HG03060 (cell line): ENCODE measurements at regions not wholly inside any gene's neighbourhood (a gene's known extent, or its start where the extent isn't known, plus 50 kb on each side); places are given as distances from the start of the nearest gene placed in this dataset.
A peak's percentile ranks its signal among the peaks of the same experiment; 100 is the strongest.
"Not testable (repeated sequence)": the region's sequence is repeated elsewhere in the genome, so short reads cannot be mapped to it uniquely, and the experiment has no call there.

Experiments
- ATAC-seq: cut with Tn5 transposase; IDR thresholded peaks from one replicate; pipeline ENCODE4 v1.9.1; 2021; ENCODE audit warnings: low read depth, moderate number of reproducible peaks; ENCODE audit not compliant: unreplicated experiment

DNA sequence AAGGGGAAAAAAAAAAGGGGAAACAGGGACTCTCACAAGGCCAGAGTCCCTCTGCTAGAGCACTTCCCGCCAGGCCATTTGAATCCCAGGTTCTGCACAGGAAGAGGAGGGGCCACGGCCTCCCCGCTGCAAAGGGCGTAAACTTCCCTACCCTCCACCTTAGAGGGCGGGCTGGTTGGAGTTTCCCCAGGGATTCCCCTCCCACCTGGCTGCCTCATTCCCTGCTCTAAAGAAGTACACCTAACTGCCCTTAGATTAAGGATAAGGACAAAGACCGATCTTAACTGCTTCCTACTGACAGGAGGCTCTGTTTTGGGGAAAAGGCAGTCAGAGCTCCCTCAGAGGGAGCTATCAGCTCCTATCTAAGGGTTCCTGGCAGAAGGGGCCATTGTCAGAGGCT, 102.0 kb upstream of the ARMC3 start:
- no peak for ATAC-seq

GRCh38 chr10:22824984-22825383, 102.9 kb upstream of the ARMC3 start:
- ATAC-seq = no peak

DNA sequence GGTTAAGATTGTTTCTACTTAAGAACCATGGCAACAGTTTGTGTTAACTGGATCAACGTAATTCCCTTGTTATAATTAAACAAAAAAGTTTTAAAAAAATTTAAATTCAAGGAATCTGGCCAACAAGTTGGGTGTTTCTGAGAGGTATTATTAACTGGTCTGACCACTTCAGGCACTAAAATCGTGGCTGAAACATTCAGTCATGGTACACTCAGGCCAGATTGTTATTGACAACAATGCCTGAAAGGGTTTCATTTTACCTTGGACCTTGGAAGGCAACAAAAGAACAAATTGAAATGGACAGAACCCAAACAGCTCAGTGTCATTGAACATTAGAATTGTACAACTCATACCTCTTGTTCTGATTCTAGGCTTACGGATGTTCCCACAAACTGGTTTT, 103.3 kb upstream of the ARMC3 start:
- ATAC-seq = no peak

- no peak for ATAC-seq
Observed at GRCh38 chr10:22823109-22823508, 104.7 kb upstream of the ARMC3 start.

- not testable (repeated sequence) for ATAC-seq
Observed at GRCh38 chr10:22821921-22822320, 105.9 kb upstream of the ARMC3 start.

DNA sequence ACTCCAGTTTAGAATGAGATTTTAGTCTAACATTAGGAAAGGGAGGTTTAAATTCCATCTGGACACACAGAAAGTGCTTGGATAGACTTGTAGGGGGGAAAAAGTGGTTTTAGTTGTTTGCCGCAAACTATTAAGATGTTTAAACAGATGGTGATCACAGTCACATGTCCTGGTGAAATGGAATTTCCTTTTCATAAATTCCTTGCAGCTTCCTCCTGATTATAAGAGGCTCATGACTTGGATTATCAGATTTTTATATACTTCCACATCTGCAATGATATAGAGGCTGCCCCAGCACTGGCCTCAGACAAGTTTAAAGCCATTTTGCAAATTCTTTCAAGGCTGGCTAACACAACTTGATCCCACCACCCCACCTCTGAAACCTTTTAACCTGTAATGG, 106.4 kb upstream of the ARMC3 start:
- ATAC-seq = no peak

DNA sequence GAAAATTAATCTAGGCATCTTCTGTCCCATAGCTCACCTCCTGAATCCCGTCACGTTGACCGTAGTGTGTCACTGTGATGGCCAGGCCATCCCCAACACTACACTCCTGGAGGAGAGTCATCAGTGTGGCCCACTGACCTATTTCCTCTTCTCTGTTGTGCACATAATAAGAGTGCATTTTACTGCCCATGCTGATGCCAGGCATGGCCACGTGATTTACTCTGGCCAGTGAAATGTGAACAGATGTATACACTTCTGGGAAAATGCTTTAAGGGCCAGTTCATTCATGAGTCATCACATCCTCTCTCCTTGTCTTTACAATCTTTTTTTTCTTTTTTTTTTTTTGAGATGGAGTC, 101.9 kb upstream of the PIP4K2A start:
- ATAC-seq = peak; percentile 49

DNA sequence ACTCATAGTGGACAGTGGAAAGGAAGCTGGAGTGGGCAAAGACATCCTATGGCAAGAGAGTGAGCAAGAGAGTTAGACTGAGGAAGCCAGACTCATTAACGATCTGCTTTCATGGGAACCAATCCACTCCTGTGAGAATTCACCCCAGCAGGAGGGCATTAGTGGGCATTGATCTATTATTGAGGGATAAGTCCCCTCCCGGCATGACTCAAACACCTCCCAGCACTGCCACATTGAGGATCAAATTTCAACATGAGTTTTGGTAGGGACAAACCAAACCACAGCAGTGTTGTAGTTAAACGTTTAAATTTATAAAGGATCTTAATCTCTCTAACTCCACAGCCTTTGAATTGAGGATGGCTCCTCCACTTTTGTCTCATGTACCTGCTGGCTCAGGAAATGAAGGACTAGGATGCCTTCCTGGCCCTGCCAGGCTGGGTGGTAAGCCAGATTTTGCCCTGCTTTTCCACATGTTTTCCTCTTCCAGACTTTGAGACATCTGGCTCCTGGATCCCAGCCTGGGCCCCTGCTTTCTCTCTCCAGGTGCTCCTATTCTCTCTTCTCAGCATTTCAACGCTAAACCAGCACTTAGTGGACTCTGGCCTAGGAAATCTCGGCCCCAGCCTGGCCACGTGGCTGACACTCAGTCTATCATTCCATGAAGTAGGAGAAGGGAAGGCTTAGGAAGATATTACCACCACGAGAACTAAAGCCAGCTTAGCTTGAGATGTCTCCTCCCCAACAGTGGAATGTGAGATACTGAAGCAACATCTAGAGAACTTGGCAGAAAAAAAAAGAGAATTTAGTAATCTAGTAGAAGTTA, 96.5 kb upstream of the PIP4K2A start:
- no peak for ATAC-seq

DNA sequence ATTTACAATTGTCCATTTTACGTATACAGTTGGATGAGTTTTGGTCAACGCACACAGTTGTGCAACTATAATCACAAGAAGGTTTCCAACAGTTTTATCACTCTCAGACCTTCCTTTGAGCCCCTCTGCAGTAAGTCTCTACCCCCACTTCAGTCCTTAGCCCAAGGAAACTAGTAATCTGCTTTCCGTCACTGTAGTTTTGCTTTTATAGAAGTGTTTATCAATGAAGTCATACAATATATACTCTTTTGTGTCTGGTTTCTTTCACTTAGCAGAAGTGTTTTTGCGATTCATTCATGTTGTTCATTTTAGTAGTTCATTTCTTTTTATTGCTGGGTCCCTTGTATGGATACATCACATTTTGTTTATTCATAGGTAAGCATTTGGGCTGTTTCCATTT, 92.9 kb upstream of the PIP4K2A start:
- no peak for ATAC-seq

DNA sequence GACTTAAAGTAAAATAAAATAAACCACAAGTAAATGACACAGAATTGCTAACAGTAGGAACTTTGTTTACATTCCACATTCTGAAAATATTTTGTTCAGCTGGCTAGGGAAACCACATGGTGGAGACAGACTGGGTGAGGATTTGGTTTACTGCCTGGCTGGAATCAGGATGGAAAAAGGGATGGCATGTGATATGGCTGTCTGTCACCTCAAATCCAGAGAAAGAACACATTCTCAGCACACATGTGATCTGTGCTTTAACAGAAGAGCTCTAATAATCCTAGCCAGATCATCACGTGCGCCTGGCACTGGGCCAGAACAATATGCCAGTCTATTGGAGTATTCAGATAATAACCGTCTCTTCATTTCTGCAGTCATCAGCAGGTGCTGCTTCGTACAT, 90.9 kb upstream of the PIP4K2A start:
- no peak for ATAC-seq

DNA sequence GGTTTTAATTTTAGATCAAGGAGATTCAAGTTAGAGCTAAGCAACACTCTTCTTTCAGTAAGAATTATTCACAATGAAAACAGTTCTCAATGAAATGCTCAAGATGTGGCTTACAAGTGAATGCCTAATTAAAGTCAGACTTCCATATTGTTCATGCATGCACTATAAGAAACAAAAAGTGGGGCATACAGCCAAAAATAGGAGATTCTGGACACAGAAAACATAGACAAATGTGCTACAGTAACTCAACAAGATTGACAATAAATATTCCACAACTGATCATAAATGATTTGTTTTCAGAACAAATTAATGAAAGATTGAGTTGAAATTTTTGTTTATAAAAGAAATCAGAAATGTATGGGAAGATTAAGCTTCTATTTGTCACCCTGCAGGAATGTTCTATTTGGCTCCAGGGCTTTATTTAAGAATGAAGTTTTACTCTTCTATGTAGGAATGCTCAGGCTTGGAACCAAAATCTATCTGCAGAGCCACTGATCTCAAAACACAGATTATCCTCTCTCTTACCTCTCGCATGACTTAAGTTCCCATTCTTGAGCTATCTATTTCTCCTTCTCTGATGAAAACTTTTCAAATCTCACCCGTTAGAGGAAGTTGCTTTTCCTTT, 89.0 kb upstream of the PIP4K2A start:
- no peak for ATAC-seq

DNA sequence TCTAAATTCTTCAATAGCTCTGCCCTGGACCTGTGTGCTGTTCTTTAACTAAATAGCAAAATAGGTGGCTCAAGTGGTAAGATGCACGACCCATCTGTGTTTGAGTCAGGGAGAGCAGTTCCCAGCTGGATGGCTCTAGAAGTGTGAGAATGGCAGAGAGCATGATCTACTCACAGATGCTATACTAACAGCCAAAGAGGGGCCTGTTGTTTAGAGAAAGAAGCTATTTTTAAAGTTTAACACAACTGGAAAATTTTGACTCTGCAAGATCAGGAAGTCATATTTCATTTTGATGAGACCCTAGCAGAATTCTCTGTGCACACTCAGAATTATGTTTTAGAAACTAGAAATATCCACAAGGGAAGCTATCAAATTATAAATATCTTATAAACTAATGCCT, 87.4 kb upstream of the PIP4K2A start:
- ATAC-seq = no peak

DNA sequence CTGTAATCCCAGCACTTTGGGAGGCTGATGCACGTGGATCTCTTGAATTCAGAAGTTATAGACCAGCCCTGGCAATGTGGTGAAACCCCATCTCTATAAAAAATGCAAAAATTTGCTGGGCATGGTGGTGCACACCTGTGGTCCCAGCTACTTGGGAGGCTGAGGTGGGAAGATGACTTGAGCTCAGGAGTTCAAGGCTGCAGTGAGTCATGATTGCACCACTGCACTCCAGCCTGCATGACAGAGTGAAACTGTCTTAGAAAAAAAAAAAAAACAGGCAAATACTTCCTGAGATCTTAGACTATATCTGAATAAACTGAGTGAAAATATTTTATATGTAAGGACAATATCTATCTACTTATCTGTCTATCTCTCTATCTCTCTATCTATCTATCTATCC, 83.4 kb upstream of the PIP4K2A start:
- ATAC-seq = not testable (repeated sequence)

DNA sequence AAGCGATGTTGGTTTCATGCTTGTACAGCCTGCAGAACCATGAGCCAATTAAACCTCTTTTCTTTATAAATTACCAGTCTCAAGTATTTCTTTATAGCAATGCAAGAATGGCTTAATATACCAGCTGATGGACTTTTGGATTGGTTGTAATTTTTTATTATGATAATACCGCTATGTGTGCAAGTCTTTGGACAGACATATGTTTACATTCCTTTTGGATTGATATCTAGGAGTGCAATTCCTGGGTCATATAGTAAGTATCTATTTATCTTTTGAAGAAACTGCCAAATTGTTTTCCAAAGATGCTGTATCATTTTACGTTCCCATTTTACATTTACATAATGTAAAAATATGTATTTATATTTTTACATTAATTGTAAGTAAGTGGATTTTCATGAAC, 81.2 kb upstream of the PIP4K2A start:
- ATAC-seq = no peak

DNA sequence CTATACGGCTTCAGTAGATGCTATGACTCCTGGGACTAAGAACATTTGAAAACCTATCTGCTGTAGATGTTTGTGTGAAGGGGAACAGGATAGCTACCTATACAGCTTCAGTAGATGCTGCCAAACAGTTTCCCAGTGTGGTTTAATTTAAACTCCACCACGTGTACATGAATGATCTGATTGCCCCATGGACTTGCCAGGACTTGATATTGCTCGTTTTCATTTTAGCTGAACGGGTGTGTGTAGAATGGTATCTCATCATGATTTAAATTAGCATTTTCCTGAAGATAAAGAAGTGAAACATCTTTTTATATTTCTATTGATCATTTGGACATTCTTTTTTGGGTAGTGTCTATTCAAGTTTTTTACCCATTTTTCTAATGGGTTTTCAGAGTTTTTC, 77.8 kb upstream of the PIP4K2A start:
- no peak for ATAC-seq

DNA sequence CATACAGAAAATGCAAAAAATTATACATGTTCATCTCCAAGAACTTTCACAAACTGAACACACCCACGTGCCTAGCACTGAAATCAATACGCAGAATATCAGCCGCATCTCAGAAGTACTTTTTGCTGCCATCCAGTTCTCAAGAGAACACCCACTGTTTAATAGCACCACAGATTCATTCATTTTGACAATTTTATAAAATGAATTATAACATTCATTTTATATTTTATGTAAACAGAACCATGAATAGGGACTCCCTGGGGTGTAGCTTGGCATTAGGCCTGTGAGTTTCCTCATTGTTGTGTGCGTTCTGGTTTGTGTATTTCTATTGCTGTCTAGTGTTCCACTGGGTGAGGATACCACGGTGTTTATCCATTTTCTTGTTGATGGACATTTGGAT, 77.3 kb upstream of the PIP4K2A start:
- ATAC-seq = no peak

DNA sequence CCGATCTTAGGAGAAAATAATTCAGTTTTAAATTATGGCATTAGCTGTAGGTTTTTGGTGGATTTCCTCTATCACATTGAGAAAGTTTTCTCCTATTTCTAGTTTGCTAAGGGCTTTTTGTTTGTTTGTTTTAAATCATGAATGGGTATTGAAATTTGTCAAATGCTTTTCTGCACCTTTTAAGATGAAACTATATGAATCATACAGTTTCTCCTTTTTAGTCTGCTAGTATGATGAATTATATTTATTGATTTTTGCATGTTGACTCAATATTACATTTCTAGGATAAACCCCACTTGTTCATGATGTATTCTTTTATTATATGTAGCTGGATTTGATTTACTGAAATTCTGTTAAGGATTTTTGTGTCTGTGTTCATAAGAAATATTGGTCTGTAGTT, 70.3 kb upstream of the PIP4K2A start:
- no peak for ATAC-seq

DNA sequence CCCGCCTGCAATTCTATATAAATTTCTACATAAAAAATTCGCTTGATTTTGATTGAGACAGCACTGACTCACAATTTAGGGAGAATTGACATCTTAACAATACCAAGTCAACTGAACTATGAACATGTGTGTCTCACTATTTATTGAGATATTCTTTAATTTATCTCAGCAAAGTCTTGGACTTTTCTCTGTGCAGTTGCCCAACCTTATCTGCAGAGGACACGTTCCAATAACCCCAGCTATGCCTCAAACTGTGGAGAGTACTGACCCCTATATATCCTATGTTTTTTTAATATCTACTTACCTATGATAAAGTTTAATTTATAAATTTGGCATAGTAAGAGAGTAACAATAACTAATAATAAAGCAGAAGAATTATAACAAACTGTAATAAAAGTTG, 69.4 kb upstream of the PIP4K2A start:
- no peak for ATAC-seq

DNA sequence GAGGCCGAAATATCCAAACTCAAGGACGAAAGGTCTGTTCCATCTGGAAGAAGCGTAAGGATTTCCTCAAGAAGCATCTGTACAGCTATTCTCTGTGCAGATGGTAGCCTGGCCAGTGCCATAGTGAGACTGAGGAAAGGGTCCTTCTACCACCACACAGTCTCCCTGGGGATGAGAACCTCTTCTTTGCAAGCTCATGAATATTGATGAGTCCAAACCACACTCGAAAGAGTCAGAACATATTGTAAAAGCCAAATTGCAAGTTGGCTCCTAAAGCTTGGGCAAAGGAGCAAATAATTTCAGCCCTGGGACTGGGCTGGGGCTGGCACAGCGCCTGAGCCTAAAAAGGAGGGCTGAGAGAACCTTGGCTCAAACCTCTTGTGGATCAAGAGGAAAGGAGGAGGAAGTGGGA, 66.1 kb upstream of the PIP4K2A start:
- no peak for ATAC-seq

DNA sequence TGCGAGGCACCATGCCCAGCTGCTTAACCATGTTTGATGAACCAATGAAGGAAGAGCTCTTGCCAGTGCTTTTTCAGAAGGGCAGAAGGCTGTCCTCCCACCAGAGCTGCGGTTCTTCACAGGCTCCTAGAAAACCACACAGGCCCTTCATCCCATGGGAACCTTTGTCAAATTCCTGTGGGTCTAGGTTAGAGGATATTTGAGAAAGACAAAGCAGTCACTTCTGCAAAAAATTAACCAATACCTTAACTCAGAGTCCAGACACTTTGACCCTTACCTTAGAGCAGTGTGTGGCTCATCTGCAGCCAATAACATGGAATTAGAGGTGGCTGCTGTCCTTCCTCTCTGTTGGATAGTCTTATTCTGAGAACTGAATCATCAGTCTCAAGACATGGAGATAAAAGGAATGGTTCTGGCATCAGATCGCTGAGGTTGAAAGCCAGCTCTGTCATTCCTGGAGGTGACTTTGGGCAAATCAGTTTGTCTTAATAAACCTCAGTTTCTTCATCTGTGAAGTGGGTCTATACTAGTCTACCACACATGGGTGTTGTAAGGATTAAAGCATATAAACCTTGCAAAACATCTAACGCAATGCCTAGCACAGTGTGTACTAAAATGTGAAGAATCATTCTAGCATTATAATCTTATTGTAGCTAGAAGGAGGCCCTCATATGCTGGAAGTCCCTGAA, 65.1 kb upstream of the PIP4K2A start:
- ATAC-seq = no peak

DNA sequence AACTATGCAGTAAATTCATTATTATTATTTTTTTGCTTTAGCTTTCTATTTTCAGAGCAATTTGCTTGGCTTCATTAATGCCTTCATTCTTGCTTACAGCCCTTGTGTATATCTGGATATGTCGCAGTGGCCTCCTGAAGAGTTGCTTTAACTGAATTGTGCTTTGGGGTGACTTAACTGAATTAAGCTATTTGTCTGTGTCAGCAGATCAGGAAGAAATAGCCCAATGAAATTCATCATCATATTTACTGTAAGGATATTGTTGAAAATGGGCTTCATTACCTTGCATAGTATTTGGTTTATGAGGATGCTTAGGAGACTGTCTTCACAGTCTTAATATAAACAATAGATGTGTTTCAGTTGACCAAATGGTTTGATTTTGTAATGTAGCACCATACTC, 59.7 kb upstream of the PIP4K2A start:
- no peak for ATAC-seq

GRCh38 chr10:22771631-22772030, 57.3 kb upstream of the PIP4K2A start:
- ATAC-seq = not testable (repeated sequence)
